22Rv1 (cell line): ENCODE measurements at regions not wholly inside any gene's neighbourhood (a gene's known extent, or its start where the extent isn't known, plus 50 kb on each side); places are given as distances from the start of the nearest gene placed in this dataset.

Experiments
- CTCF ChIP-seq: fragments of 450-650 bp; IDR thresholded peaks from 2 replicates; pipeline ENCODE4 v1.5.1; 2017; ENCODE audit warnings: mild to moderate bottlenecking
- ZFX ChIP-seq: fragments of 450-650 bp; IDR thresholded peaks from 2 replicates; pipeline ENCODE4 v1.6.1; 2017; ENCODE audit warnings: antibody characterized with exemption, borderline replicate concordance

GRCh38 chr21:16087523-16087922 lies 357.7 kb downstream of the USP25 start:
- TF ChIP-seq CTCF (no peak), ZFX (no peak)
